HCT116 (cell line): ENCODE measurements at regions not wholly inside any gene's neighbourhood (a gene's known extent, or its start where the extent isn't known, plus 50 kb on each side); places are given as distances from the start of the nearest gene placed in this dataset.

Experiments used
- ATAC-seq: fragments of 200-7000 bp; cut with Tn5 transposase; 2 replicates; pipeline ENCODE4 v1.9.1; 2020; ENCODE audit warnings: mild to moderate bottlenecking, moderate library complexity
- BruUV-seq: library from RNA; stranded (reverse); fragments of 400-500 nt; replicated peaks from 2 replicates; lab custom pipeline; 2021; lab: Mats Ljungman, UMichigan
- CTCF ChIA-PET: fragments of 300-600 bp; sonication (Branson Sonifier 250); formaldehyde crosslinking; loops from one replicate; lab custom pipeline; 2021; ENCODE audit warnings: antibody characterized with exemption; lab: Charles Lee
- POLR2A ChIA-PET: fragments of 300-600, 350-600 bp; sonication (Branson Sonifier 250); formaldehyde crosslinking; loops from one replicate; lab custom pipeline; 2021; ENCODE audit warnings: antibody characterized with exemption; lab: Charles Lee
- RAD21 ChIA-PET, 2 experiments: fragments of 300-600 bp; sonication (Branson Sonifier 250); formaldehyde crosslinking; loops; one replicate each; lab custom pipeline; 2023; ENCODE audit warnings: low total read pairs in 2 of 2; ENCODE audit not compliant: uncharacterized antibody in 2 of 2, unreplicated experiment in 2 of 2, low non-redundant PET in 1 of 2; lab: Charles Lee
- DNase-seq: peaks from one replicate; pipeline ENCODE4 v3.0.0-alpha.2; 2010; ENCODE audit warnings: low read depth, low spot score
- H2AFZ ChIP-seq: fragments of 200-600 bp; shearing (Covaris generic), sonication (generic); 2 replicates; pipeline ENCODE4 v1.6.1; 2017; ENCODE audit warnings: low read depth, mixed run types, mixed read lengths, antibody characterized with exemption, low read length; ENCODE audit not compliant: poor library complexity, severe bottlenecking
- H3K27ac ChIP-seq: 2 replicates; pipeline ENCODE4 v1.5.1; 2012; ENCODE audit warnings: low read depth, low read length
- H3K27me3 ChIP-seq: fragments of 200-600 bp; sonication (generic); 2 replicates; pipeline ENCODE4 v1.6.1; 2016; ENCODE audit warnings: mixed run types, low read length, mixed read lengths; ENCODE audit not compliant: insufficient read depth
- H3K36me3 ChIP-seq, 2 experiments: fragments of 200-500 bp in 1 of 2; fragments of 200-600 bp in 1 of 2; sonication (Bioruptor generic) in 1 of 2; sonication (generic) in 1 of 2; 2 replicates each; pipeline versions ENCODE4 v1.5.1 to v1.6.1; 2014 to 2016; ENCODE audit warnings: low read length in 2 of 2, inconsistent platforms in 1 of 2, mixed read lengths in 1 of 2, mixed run types in 1 of 2; ENCODE audit not compliant: insufficient read depth in 2 of 2, control insufficient read depth in 1 of 2
- H3K4me1 ChIP-seq, 2 experiments: fragments of 200-600 bp in 1 of 2; sonication (generic) in 1 of 2; 2 replicates each; pipeline versions ENCODE4 v1.5.1 to v1.6.1; 2012 to 2017; ENCODE audit warnings: low read length in 2 of 2, inconsistent platforms in 1 of 2, mild to moderate bottlenecking in 1 of 2, mixed read lengths in 1 of 2, mixed run types in 1 of 2, moderate library complexity in 1 of 2; ENCODE audit not compliant: insufficient read depth in 2 of 2, control insufficient read depth in 1 of 2
- H3K4me2 ChIP-seq: fragments of 200-600 bp; sonication (generic); 2 replicates; pipeline ENCODE4 v1.6.1; 2017; ENCODE audit warnings: mixed run types, low read length, mixed read lengths
- H3K4me3 ChIP-seq, 2 experiments: fragments of 200-600 bp in 1 of 2; sonication (generic) in 1 of 2; replicated peaks in 1 of 2; 2 replicates each; pipeline ENCODE4 v1.5.1; 2011 to 2016; ENCODE audit warnings: low read length in 2 of 2, control low read depth in 1 of 2, low read depth in 1 of 2, mild to moderate bottlenecking in 1 of 2, mixed read lengths in 1 of 2, mixed run types in 1 of 2
- H3K79me2 ChIP-seq: fragments of 200-600 bp; sonication (generic); 2 replicates; pipeline ENCODE4 v1.6.1; 2017; ENCODE audit warnings: mild to moderate bottlenecking, mixed run types, low read length, moderate library complexity, mixed read lengths; ENCODE audit not compliant: insufficient read depth
- H3K9ac ChIP-seq: fragments of 200-600 bp; sonication (generic); 2 replicates; pipeline ENCODE4 v1.6.1; 2016; ENCODE audit warnings: low read length, mixed read lengths
- H3K9me2 ChIP-seq: fragments of 200-600 bp; sonication (generic), shearing (Covaris generic); 2 replicates; pipeline ENCODE4 v1.6.1; 2017; ENCODE audit warnings: mixed run types, mild to moderate bottlenecking, moderate library complexity; ENCODE audit not compliant: insufficient read depth
- H3K9me3 ChIP-seq, 2 experiments: fragments of 200-500 bp in 1 of 2; fragments of 200-600 bp in 1 of 2; sonication (Bioruptor generic) in 1 of 2; sonication (generic) in 1 of 2; 2 replicates each; pipeline ENCODE4 v1.6.1; 2014 to 2017; ENCODE audit warnings: low read length in 2 of 2, mixed read lengths in 2 of 2, inconsistent platforms in 1 of 2, low read depth in 1 of 2, mild to moderate bottlenecking in 1 of 2, mixed run types in 1 of 2, moderate library complexity in 1 of 2; ENCODE audit not compliant: control insufficient read depth in 1 of 2, insufficient read depth in 1 of 2
- H4K20me1 ChIP-seq: fragments of 200-600 bp; sonication (generic), shearing (Covaris generic); 2 replicates; pipeline ENCODE4 v1.6.1; 2017; ENCODE audit warnings: mixed run types, mild to moderate bottlenecking, moderate library complexity; ENCODE audit not compliant: insufficient read depth
- CBX3 ChIP-seq: IDR thresholded peaks from 2 replicates; pipeline ENCODE4 v1.6.1; 2012; ENCODE audit warnings: low read depth
- CTCF ChIP-seq, 3 experiments: fragments of 200-600 bp in 1 of 3; sonication (generic) in 1 of 3; IDR thresholded peaks in 2 of 3; conservative IDR thresholded peaks in 1 of 3; 2 replicates each; pipeline ENCODE4 v1.5.1; 2012 to 2017; ENCODE audit warnings: low read depth in 2 of 3, low read length in 2 of 3, antibody characterized with exemption in 1 of 3, borderline replicate concordance in 1 of 3, control low read depth in 1 of 3, mild to moderate bottlenecking in 1 of 3, mixed read lengths in 1 of 3, mixed run types in 1 of 3, moderate library complexity in 1 of 3; ENCODE audit not compliant: insufficient read depth in 1 of 3
- EGR1 ChIP-seq: IDR thresholded peaks from 2 replicates; pipeline ENCODE4 v1.6.1; 2012; ENCODE audit warnings: low read depth
- ELF1 ChIP-seq: IDR thresholded peaks from 2 replicates; pipeline ENCODE4 v1.6.1; 2012; ENCODE audit warnings: low read depth, borderline replicate concordance
- POLR2A ChIP-seq: IDR thresholded peaks from 2 replicates; pipeline ENCODE4 v1.7.0; 2011; ENCODE audit warnings: borderline replicate concordance; ENCODE audit not compliant: insufficient read depth, insufficient read length; ENCODE audit errors: extremely low read depth
- POLR2AphosphoS5 ChIP-seq: IDR thresholded peaks from 2 replicates; pipeline ENCODE4 v1.6.1; 2011; ENCODE audit warnings: mild to moderate bottlenecking, low read depth, low read length, moderate library complexity
- SP1 ChIP-seq: IDR thresholded peaks from 2 replicates; pipeline ENCODE4 v1.6.1; 2012; ENCODE audit warnings: low read depth
- ZBTB33 ChIP-seq: IDR thresholded peaks from 2 replicates; pipeline ENCODE4 v1.6.1; 2011; ENCODE audit warnings: mild to moderate bottlenecking, low read length, moderate library complexity; ENCODE audit not compliant: insufficient replicate concordance; ENCODE audit errors: extremely low read depth
- ZFX ChIP-seq: fragments of 450-650 bp; IDR thresholded peaks from 2 replicates; pipeline ENCODE4 v1.6.1; 2017
- ZNF274 ChIP-seq: fragments of 200-500 bp; sonication (Bioruptor generic); IDR thresholded peaks from 2 replicates; pipeline ENCODE4 v1.6.1; 2014; ENCODE audit warnings: mild to moderate bottlenecking, low read depth, low read length, inconsistent platforms
- intact Hi-C: fragments of 100-400 bp; cut with micrococcal nuclease; formaldehyde crosslinking; loops from 2 replicates; pipeline ENCODE4 v1.10.0; 2022

- no peaks in the 10 kb centered on the region for H3K36me3 ChIP-seq
- no peaks in the 10 kb centered on the region for H3K79me2 ChIP-seq
- DNase-seq (no peak), ATAC-seq (no peak)
- H3K27me3 ChIP-seq = no peaks in the 10 kb centered on the region
- CTCF ChIA-PET = no interaction called here
- intact Hi-C loops = no loop called here
- no TSS peak for BruUV-seq
- no peak overlapping the region for H3K4me2 ChIP-seq
- no peaks in the 10 kb centered on the region for H4K20me1 ChIP-seq
- no peak for TF ChIP-seq ZBTB33
- no peak for TF ChIP-seq SP1
- TF ChIP-seq CTCF (IDR thresholded peaks at IDR 0.05 in 2 of 3, conservative IDR thresholded peaks at IDR 0.05 in 1 of 3; ENCODE audit: borderline replicate concordance in 1 of 3, insufficient read depth in 1 of 3, low read depth in 2 of 3, low read length in 2 of 3) = no peak
- TF ChIP-seq ELF1 = no peak
- TF ChIP-seq ZFX = no peak
- no peak for TF ChIP-seq POLR2A
- no peak for TF ChIP-seq POLR2AphosphoS5
- TF ChIP-seq EGR1 = no peak
- TF ChIP-seq CBX3 = no peak
- TF ChIP-seq ZNF274 = no peak
- RAD21 ChIA-PET = no interaction called here
- POLR2A ChIA-PET = no interaction called here
- no peaks in the 10 kb centered on the region for H3K9me2 ChIP-seq
- no peak overlapping the region for H3K27ac ChIP-seq
- H3K4me1 ChIP-seq = peaks cover 0 to 7% of the 10 kb centered on the region in 2 experiments; a peak in 1 of 4 replicates
- H2AFZ ChIP-seq = no peak overlapping the region
- no peaks in the 10 kb centered on the region for H3K9me3 ChIP-seq
- H3K4me3 ChIP-seq = no peak overlapping the region
- H3K9ac ChIP-seq = no peak overlapping the region
Measured at GRCh38 chr15:95875121-95875643, 455.3 kb upstream of the NR2F2 start.
